HG02970 (cell line): ENCODE measurements at regions not wholly inside any gene's neighbourhood (a gene's known extent, or its start where the extent isn't known, plus 50 kb on each side); places are given as distances from the start of the nearest gene placed in this dataset.

ENCODE experiments used
- ATAC-seq: cut with Tn5 transposase; IDR thresholded peaks from one replicate; pipeline ENCODE4 v1.9.1; 2021; ENCODE audit warnings: mild to moderate bottlenecking, moderate library complexity, moderate number of reproducible peaks; ENCODE audit not compliant: unreplicated experiment, low FRiP score

GRCh38 chr1:234675006-234675405, 65.0 kb upstream of the IRF2BP2 start:
- ATAC-seq, result no peak

GRCh38 chr1:234674218-234674815, 64.3 kb upstream of the IRF2BP2 start:
- no peak for ATAC-seq

- ATAC-seq, result no peak
Observed at GRCh38 chr1:234672349-234673135, 62.6 kb upstream of the IRF2BP2 start.

- no peak for ATAC-seq
Observed at GRCh38 chr1:234670967-234671626, 61.1 kb upstream of the IRF2BP2 start.

GRCh38 chr1:234669499-234669898, 59.5 kb upstream of the IRF2BP2 start:
- ATAC-seq, result no peak

GRCh38 chr1:234668577-234668955, 58.6 kb upstream of the IRF2BP2 start:
- no peak for ATAC-seq

GRCh38 chr1:234667600-234668576, 57.9 kb upstream of the IRF2BP2 start:
- ATAC-seq, result no peak

GRCh38 chr1:234666761-234667160, 56.8 kb upstream of the IRF2BP2 start:
- ATAC-seq, result no peak

GRCh38 chr1:234665975-234666605, 56.1 kb upstream of the IRF2BP2 start:
- ATAC-seq, result no peak

GRCh38 chr1:234662148-234662547, 52.2 kb upstream of the IRF2BP2 start:
- no peak for ATAC-seq

GRCh38 chr1:234661317-234661928, 51.4 kb upstream of the IRF2BP2 start:
- ATAC-seq, result no peak

GRCh38 chr1:234660536-234661316, 50.7 kb upstream of the IRF2BP2 start:
- ATAC-seq, result no peak
